Natural killer cell (primary cell): ENCODE measurements at regions not wholly inside any gene's neighbourhood (a gene's known extent, or its start where the extent isn't known, plus 50 kb on each side); places are given as distances from the start of the nearest gene placed in this dataset.
"Not testable (repeated sequence)": the region's sequence is repeated elsewhere in the genome, so short reads cannot be mapped to it uniquely, and the experiment has no call there.

Experiments used
- ATAC-seq, 3 donors: fragments of 150-1000 bp in 2 of 3; fragments of 200-7000 bp in 1 of 3; cut with Tn5 transposase; 1 replicate in 1 of 3; 2 replicates in 2 of 3; pipeline ENCODE4 v1.10.0; 2021; ENCODE audit warnings: mild to moderate bottlenecking in 2 of 3, moderate library complexity in 2 of 3
- DNase-seq, 2 donors: peaks; one replicate each; pipeline versions ENCODE4 v3.0.0 to v3.0.0-alpha.2; 2013 to 2021; ENCODE audit warnings: mixed read lengths in 1 of 2
- H3K27ac ChIP-seq: one replicate; pipeline ENCODE4 v1.5.1; 2013; ENCODE audit warnings: mild to moderate bottlenecking, low read length
- H3K27me3 ChIP-seq: one replicate; pipeline ENCODE4 v1.6.1; 2013; ENCODE audit warnings: low read length; ENCODE audit not compliant: control insufficient read depth, insufficient read depth
- H3K36me3 ChIP-seq: one replicate; pipeline ENCODE4 v1.6.1; 2013; ENCODE audit warnings: low read length; ENCODE audit not compliant: control insufficient read depth, insufficient read depth
- H3K4me1 ChIP-seq: one replicate; pipeline ENCODE4 v1.6.1; 2013; ENCODE audit warnings: low read length; ENCODE audit not compliant: control insufficient read depth, insufficient read depth
- H3K4me3 ChIP-seq: one replicate; pipeline ENCODE4 v1.5.1; 2013; ENCODE audit warnings: low read length
- H3K9me3 ChIP-seq: one replicate; pipeline ENCODE4 v1.6.1; 2013; ENCODE audit warnings: low read length; ENCODE audit not compliant: control insufficient read depth, insufficient read depth
- H3K27ac Mint-ChIP-seq, 2 donors: one replicate each; pipeline ENCODE4 v1.8.0; 2022; ENCODE audit warnings: mild to moderate bottlenecking in 2 of 2, mixed read lengths in 2 of 2, moderate library complexity in 1 of 2
- H3K27me3 Mint-ChIP-seq, 2 donors: one replicate each; pipeline ENCODE4 v1.8.0; 2022; ENCODE audit warnings: low read depth in 2 of 2, mixed read lengths in 2 of 2
- H3K36me3 Mint-ChIP-seq: one replicate; pipeline ENCODE4 v1.8.0; 2022; ENCODE audit warnings: mixed read lengths
- H3K4me1 Mint-ChIP-seq, 2 donors: one replicate each; pipeline ENCODE4 v1.8.0; 2022; ENCODE audit warnings: mixed read lengths in 2 of 2
- H3K4me3 Mint-ChIP-seq: one replicate; pipeline ENCODE4 v1.8.0; 2022; ENCODE audit warnings: mild to moderate bottlenecking, moderate library complexity, mixed read lengths
- H3K9me3 Mint-ChIP-seq, 2 donors: one replicate each; pipeline ENCODE4 v1.8.0; 2022; ENCODE audit warnings: mixed read lengths in 2 of 2
- CTCF ChIP-seq: fragments of 200-600 bp; IDR thresholded peaks from one replicate; pipeline ENCODE4 v1.8.0; 2022; ENCODE audit warnings: antibody characterized with exemption
- WGBS: methylation state at CpG from one replicate; pipeline ENCODE4 v1.1.7; 2013; ENCODE audit warnings: missing lambda C conversion rate; ENCODE audit not compliant: insufficient coverage; 5-methylcytosine and 5-hydroxymethylcytosine counted together
- intact Hi-C: fragments of 100-400 bp; cut with micrococcal nuclease; formaldehyde crosslinking; loops from one replicate; pipeline ENCODE4 v1.14.2; 2022

- ATAC-seq, H3K9me3 Mint-ChIP-seq, H3K4me3 ChIP-seq, H3K9me3 ChIP-seq, H3K4me1 ChIP-seq, intact Hi-C loops, H3K36me3 Mint-ChIP-seq, H3K36me3 ChIP-seq, H3K27me3 ChIP-seq, H3K4me3 Mint-ChIP-seq, H3K27ac ChIP-seq, H3K4me1 Mint-ChIP-seq, H3K27ac Mint-ChIP-seq, DNase-seq: not testable (repeated sequence)
- H3K27me3 Mint-ChIP-seq, result peaks cover 11 to 18% of the 10 kb centered on the region in 2 donors
- 92% methylated on average over 2 of the region's 3 CpGs for WGBS
Measured at GRCh38 chr12:54799966-54800365, 54.4 kb upstream of the MUCL1 start.

- no peaks in the 10 kb centered on the region for H3K9me3 ChIP-seq
- no peak for TF ChIP-seq CTCF
- intact Hi-C loops, result no loop called here
- no peaks in the 10 kb centered on the region for H3K4me1 ChIP-seq
- no peak overlapping the region for H3K4me3 ChIP-seq
- ATAC-seq (no peak), DNase-seq (no peak)
- H3K36me3 ChIP-seq, result no peaks in the 10 kb centered on the region
- no peak overlapping the region for H3K27ac ChIP-seq
- Mint-ChIP-seq H3K27ac (no peak overlapping the region), H3K4me3 (no peak overlapping the region), H3K27me3 (peaks cover 11 to 23% of the 10 kb centered on the region in 2 donors), H3K9me3 (no peaks in the 10 kb centered on the region), H3K36me3 (no peaks in the 10 kb centered on the region), H3K4me1 (no peaks in the 10 kb centered on the region)
- H3K27me3 ChIP-seq, result no peaks in the 10 kb centered on the region
- WGBS, result 92% methylated on average over 1 of the region's 1 CpG
Measured at GRCh38 chr12:54798651-54799050, 55.7 kb upstream of the MUCL1 start.

GRCh38 chr12:54796991-54797390 is 57.3 kb upstream of the MUCL1 start:
- H3K27me3 ChIP-seq, result no peaks in the 10 kb centered on the region
- WGBS, result 96% methylated on average over 1 of the region's 2 CpGs
- H3K36me3 Mint-ChIP-seq, result no peaks in the 10 kb centered on the region
- TF ChIP-seq CTCF, result no peak
- no peak overlapping the region for H3K27ac Mint-ChIP-seq
- H3K36me3 ChIP-seq, result no peaks in the 10 kb centered on the region
- H3K4me1 Mint-ChIP-seq, result no peaks in the 10 kb centered on the region
- peaks cover 11 to 23% of the 10 kb centered on the region in 2 donors for H3K27me3 Mint-ChIP-seq
- no peak overlapping the region for H3K27ac ChIP-seq
- no peaks in the 10 kb centered on the region for H3K4me1 ChIP-seq
- no peak overlapping the region for H3K4me3 Mint-ChIP-seq
- H3K9me3 ChIP-seq, result no peaks in the 10 kb centered on the region
- no peaks in the 10 kb centered on the region for H3K9me3 Mint-ChIP-seq
- no peak overlapping the region for H3K4me3 ChIP-seq
- intact Hi-C loops, result no loop called here
- no peak for DNase-seq
- no peak for ATAC-seq

- Mint-ChIP-seq H3K27me3 (peaks cover 11 to 23% of the 10 kb centered on the region in 2 donors), H3K4me3 (no peak overlapping the region), H3K27ac (no peak overlapping the region), H3K9me3 (no peaks in the 10 kb centered on the region), H3K36me3 (no peaks in the 10 kb centered on the region), H3K4me1 (no peaks in the 10 kb centered on the region)
- ATAC-seq (no peak), DNase-seq (no peak)
- Histone ChIP-seq H3K36me3 (no peaks in the 10 kb centered on the region), H3K4me1 (no peaks in the 10 kb centered on the region), H3K9me3 (no peaks in the 10 kb centered on the region), H3K27me3 (no peaks in the 10 kb centered on the region), H3K4me3 (no peak overlapping the region), H3K27ac (no peak overlapping the region)
- 83% methylated on average over 4 of the region's 6 CpGs for WGBS
- no peak for TF ChIP-seq CTCF
- intact Hi-C loops, result no loop called here
Measured at GRCh38 chr12:54795644-54796043, 58.7 kb upstream of the MUCL1 start.
